GM19025 (cell line): ENCODE measurements at regions not wholly inside any gene's neighbourhood (a gene's known extent, or its start where the extent isn't known, plus 50 kb on each side); places are given as distances from the start of the nearest gene placed in this dataset.
"Not testable (repeated sequence)": the region's sequence is repeated elsewhere in the genome, so short reads cannot be mapped to it uniquely, and the experiment has no call there.

Experiments used
- ATAC-seq: cut with Tn5 transposase; IDR thresholded peaks from one replicate; pipeline ENCODE4 v1.9.1; 2021; ENCODE audit warnings: mild to moderate bottlenecking, low read depth, moderate library complexity; ENCODE audit not compliant: unreplicated experiment

- ATAC-seq, result no peak
Observed at GRCh38 chr2:147615726-147616125, 229.1 kb upstream of the ACVR2A start.

- ATAC-seq, result no peak
Observed at GRCh38 chr2:147614979-147615470, 229.8 kb upstream of the ACVR2A start.

- no peak for ATAC-seq
Observed at GRCh38 chr2:147614471-147614870, 230.4 kb upstream of the ACVR2A start.

GRCh38 chr2:147610496-147611040 lies 234.3 kb upstream of the ACVR2A start:
- ATAC-seq, result no peak

- no peak for ATAC-seq
Observed at GRCh38 chr2:147609301-147609700, 235.5 kb upstream of the ACVR2A start.

GRCh38 chr2:147607379-147607778 lies 237.4 kb upstream of the ACVR2A start:
- ATAC-seq, result no peak

- no peak for ATAC-seq
Observed at GRCh38 chr2:147603876-147604275, 241.0 kb upstream of the ACVR2A start.

GRCh38 chr2:147603447-147603846 lies 241.4 kb upstream of the ACVR2A start:
- no peak for ATAC-seq

- ATAC-seq, result no peak
Observed at GRCh38 chr2:147600646-147601045, 244.2 kb upstream of the ACVR2A start.

- ATAC-seq, result no peak
Observed at GRCh38 chr2:147600223-147600622, 244.6 kb upstream of the ACVR2A start.

GRCh38 chr2:147595200-147595599 lies 249.6 kb upstream of the ACVR2A start:
- no peak for ATAC-seq

- no peak for ATAC-seq
Observed at GRCh38 chr2:147594038-147594437, 250.8 kb upstream of the ACVR2A start.

GRCh38 chr2:147592784-147593183 lies 252.0 kb upstream of the ACVR2A start:
- not testable (repeated sequence) for ATAC-seq

- no peak for ATAC-seq
Observed at GRCh38 chr2:147589127-147589526, 255.7 kb upstream of the ACVR2A start.

GRCh38 chr2:147588191-147588590 lies 256.6 kb upstream of the ACVR2A start:
- no peak for ATAC-seq

GRCh38 chr2:147578529-147578928 lies 266.3 kb upstream of the ACVR2A start:
- ATAC-seq, result no peak

GRCh38 chr2:147577998-147578380 lies 266.8 kb upstream of the ACVR2A start:
- ATAC-seq, result no peak

GRCh38 chr2:147577323-147577997 lies 267.4 kb upstream of the ACVR2A start:
- ATAC-seq, result no peak

GRCh38 chr2:147575106-147575505 lies 269.7 kb upstream of the ACVR2A start:
- ATAC-seq, result no peak

GRCh38 chr2:147572622-147573021 lies 272.2 kb upstream of the ACVR2A start:
- ATAC-seq, result no peak

- no peak for ATAC-seq
Observed at GRCh38 chr2:147569426-147569825, 275.4 kb upstream of the ACVR2A start.

- no peak for ATAC-seq
Observed at GRCh38 chr2:147568109-147568508, 276.7 kb upstream of the ACVR2A start.
